ENCODE measurements at regions not wholly inside any gene's neighbourhood (a gene's known extent, or its start where the extent isn't known, plus 50 kb on each side); places are given as distances from the start of the nearest gene placed in this dataset.
"Not testable (repeated sequence)": the region's sequence is repeated elsewhere in the genome, so short reads cannot be mapped to it uniquely, and the experiment has no call there.

GRCh38 chr2:53067056-53067455, 700.5 kb upstream of the CHAC2 start:
- no peaks in the 10 kb centered on the region for H3K4me1 Mint-ChIP-seq
- H3K27me3 Mint-ChIP-seq = no peaks in the 10 kb centered on the region
- no peaks in the 10 kb centered on the region for H3K36me3 Mint-ChIP-seq

GRCh38 chr2:53064154-53064553, 703.5 kb upstream of the CHAC2 start:
- no peaks in the 10 kb centered on the region for H3K4me1 Mint-ChIP-seq
- no peaks in the 10 kb centered on the region for H3K36me3 Mint-ChIP-seq
- H3K27ac Mint-ChIP-seq = no peak overlapping the region
- H3K4me3 Mint-ChIP-seq = no peak overlapping the region
- no peaks in the 10 kb centered on the region for H3K27me3 Mint-ChIP-seq
- H3K9me3 Mint-ChIP-seq = no peaks in the 10 kb centered on the region
- DNase-seq = no peak

More at GRCh38 chr2:53067056-53067455, 700.5 kb upstream of the CHAC2 start:
- Mint-ChIP-seq H3K4me3 (no peak overlapping the region), H3K27ac (no peak overlapping the region), H3K9me3 (peaks cover 3% of the 10 kb centered on the region)
- DNase-seq = no peak

GRCh38 chr2:53058526-53058925, 709.1 kb upstream of the CHAC2 start:
- Mint-ChIP-seq H3K27ac (no peak overlapping the region), H3K9me3 (no peaks in the 10 kb centered on the region), H3K4me3 (no peak overlapping the region), H3K36me3 (no peaks in the 10 kb centered on the region), H3K4me1 (no peaks in the 10 kb centered on the region), H3K27me3 (no peaks in the 10 kb centered on the region)
- no peak for DNase-seq

- peaks cover 1% of the 10 kb centered on the region for H3K9me3 Mint-ChIP-seq
- no peak for DNase-seq
- H3K27me3 Mint-ChIP-seq = no peaks in the 10 kb centered on the region
- no peaks in the 10 kb centered on the region for H3K4me1 Mint-ChIP-seq
- H3K36me3 Mint-ChIP-seq = no peaks in the 10 kb centered on the region
- H3K27ac Mint-ChIP-seq = no peak overlapping the region
- no peak overlapping the region for H3K4me3 Mint-ChIP-seq
These were observed 713.7 kb upstream of the CHAC2 start for GRCh38 chr2:53053937-53054336.

GRCh38 chr2:53051157-53051556, 716.4 kb upstream of the CHAC2 start:
- Mint-ChIP-seq H3K36me3 (no peaks in the 10 kb centered on the region), H3K4me1 (no peaks in the 10 kb centered on the region), H3K27me3 (no peaks in the 10 kb centered on the region), H3K4me3 (no peak overlapping the region), H3K9me3 (peaks cover 7% of the 10 kb centered on the region), H3K27ac (no peak overlapping the region)
- DNase-seq = no peak

GRCh38 chr2:53040536-53041229, 726.9 kb upstream of the CHAC2 start:
- Mint-ChIP-seq H3K27me3 (no peaks in the 10 kb centered on the region), H3K9me3 (peaks cover 2% of the 10 kb centered on the region), H3K27ac (no peak overlapping the region), H3K4me1 (no peaks in the 10 kb centered on the region), H3K36me3 (no peaks in the 10 kb centered on the region), H3K4me3 (no peak overlapping the region)
- DNase-seq = no peak

- H3K9me3 Mint-ChIP-seq = no peaks in the 10 kb centered on the region
- H3K27me3 Mint-ChIP-seq = no peaks in the 10 kb centered on the region
- no peak overlapping the region for H3K27ac Mint-ChIP-seq
- no peaks in the 10 kb centered on the region for H3K4me1 Mint-ChIP-seq
- H3K36me3 Mint-ChIP-seq = no peaks in the 10 kb centered on the region
- no peak overlapping the region for H3K4me3 Mint-ChIP-seq
- no peak for DNase-seq
These were observed 731.4 kb upstream of the CHAC2 start for GRCh38 chr2:53036196-53036595.

- Mint-ChIP-seq H3K27ac (no peak overlapping the region), H3K36me3 (no peaks in the 10 kb centered on the region), H3K4me3 (no peak overlapping the region), H3K9me3 (no peaks in the 10 kb centered on the region), H3K4me1 (no peaks in the 10 kb centered on the region), H3K27me3 (no peaks in the 10 kb centered on the region)
- DNase-seq = no peak
These were observed 732.5 kb upstream of the CHAC2 start for GRCh38 chr2:53035153-53035552.

GRCh38 chr2:53033411-53033810, 734.2 kb upstream of the CHAC2 start:
- H3K27ac Mint-ChIP-seq = no peak overlapping the region
- H3K9me3 Mint-ChIP-seq = no peaks in the 10 kb centered on the region
- no peaks in the 10 kb centered on the region for H3K36me3 Mint-ChIP-seq
- no peak for DNase-seq
- H3K4me3 Mint-ChIP-seq = no peak overlapping the region
- no peaks in the 10 kb centered on the region for H3K27me3 Mint-ChIP-seq
- H3K4me1 Mint-ChIP-seq = no peaks in the 10 kb centered on the region

GRCh38 chr2:53028746-53029423, 738.7 kb upstream of the CHAC2 start:
- H3K27me3 Mint-ChIP-seq = no peaks in the 10 kb centered on the region
- no peaks in the 10 kb centered on the region for H3K36me3 Mint-ChIP-seq
- H3K9me3 Mint-ChIP-seq = no peaks in the 10 kb centered on the region
- no peak for DNase-seq
- no peaks in the 10 kb centered on the region for H3K4me1 Mint-ChIP-seq
- no peak overlapping the region for H3K27ac Mint-ChIP-seq
- no peak overlapping the region for H3K4me3 Mint-ChIP-seq

GRCh38 chr2:53028225-53028624, 739.4 kb upstream of the CHAC2 start:
- no peak for DNase-seq
- no peaks in the 10 kb centered on the region for H3K4me1 Mint-ChIP-seq
- H3K4me3 Mint-ChIP-seq = no peak overlapping the region
- H3K27ac Mint-ChIP-seq = no peak overlapping the region
- no peaks in the 10 kb centered on the region for H3K27me3 Mint-ChIP-seq
- H3K36me3 Mint-ChIP-seq = no peaks in the 10 kb centered on the region
- peaks cover 1% of the 10 kb centered on the region for H3K9me3 Mint-ChIP-seq

- not testable (repeated sequence) for H3K27me3 Mint-ChIP-seq, H3K36me3 Mint-ChIP-seq, H3K4me1 Mint-ChIP-seq, H3K9me3 Mint-ChIP-seq, DNase-seq, H3K4me3 Mint-ChIP-seq, H3K27ac Mint-ChIP-seq
These were observed 745.4 kb upstream of the CHAC2 start for GRCh38 chr2:53022248-53022647.

- H3K9me3 Mint-ChIP-seq = peaks cover 4% of the 10 kb centered on the region
- H3K27ac Mint-ChIP-seq = no peak overlapping the region
- H3K27me3 Mint-ChIP-seq = no peaks in the 10 kb centered on the region
- no peaks in the 10 kb centered on the region for H3K4me1 Mint-ChIP-seq
- DNase-seq = no peak
- no peaks in the 10 kb centered on the region for H3K36me3 Mint-ChIP-seq
- H3K4me3 Mint-ChIP-seq = no peak overlapping the region
These were observed 745.8 kb upstream of the CHAC2 start for GRCh38 chr2:53021828-53022227.

GRCh38 chr2:53021292-53021691, 746.3 kb upstream of the CHAC2 start:
- no peak for DNase-seq
- Mint-ChIP-seq H3K27me3 (no peaks in the 10 kb centered on the region), H3K9me3 (peaks cover 4% of the 10 kb centered on the region), H3K36me3 (no peaks in the 10 kb centered on the region), H3K27ac (no peak overlapping the region), H3K4me3 (no peak overlapping the region), H3K4me1 (no peaks in the 10 kb centered on the region)

- H3K4me1 Mint-ChIP-seq = no peaks in the 10 kb centered on the region
- H3K27ac Mint-ChIP-seq = no peak overlapping the region
- DNase-seq = no peak
- H3K36me3 Mint-ChIP-seq = no peaks in the 10 kb centered on the region
- no peak overlapping the region for H3K4me3 Mint-ChIP-seq
- peaks cover 4% of the 10 kb centered on the region for H3K9me3 Mint-ChIP-seq
- no peaks in the 10 kb centered on the region for H3K27me3 Mint-ChIP-seq
These were observed 748.7 kb upstream of the CHAC2 start for GRCh38 chr2:53018825-53019425.

- Mint-ChIP-seq H3K27ac (no peak overlapping the region), H3K4me1 (no peaks in the 10 kb centered on the region), H3K27me3 (no peaks in the 10 kb centered on the region), H3K36me3 (no peaks in the 10 kb centered on the region), H3K4me3 (no peak overlapping the region), H3K9me3 (peaks cover 4% of the 10 kb centered on the region)
- no peak for DNase-seq
These were observed 760.6 kb upstream of the CHAC2 start for GRCh38 chr2:53006980-53007379.

Measured in activated naive CD8-positive, alpha-beta T cell treated with anti-CD3 and anti-CD28 coated beads for 36 hours (primary cell).